WTC11 (cell line): ENCODE measurements at regions not wholly inside any gene's neighbourhood (a gene's known extent, or its start where the extent isn't known, plus 50 kb on each side); places are given as distances from the start of the nearest gene placed in this dataset.

ENCODE experiments used
- CREB1 ChIP-seq: sonication (generic); formaldehyde crosslinking; IDR thresholded peaks from 2 replicates; pipeline ENCODE4 v1.8.0; 2023; ENCODE audit warnings: mild to moderate bottlenecking, missing genetic modification reagents
- CTCF ChIP-seq: fragments of 200-600 bp; IDR thresholded peaks from 2 replicates; pipeline ENCODE4 v1.8.0; 2022; ENCODE audit warnings: antibody characterized with exemption
- E2F1 ChIP-seq: sonication (generic); formaldehyde crosslinking; IDR thresholded peaks from 2 replicates; pipeline ENCODE4 v1.8.0; 2022; ENCODE audit warnings: mild to moderate bottlenecking, missing genetic modification reagents
- ESRRA ChIP-seq: sonication (generic); formaldehyde crosslinking; IDR thresholded peaks from 2 replicates; pipeline ENCODE4 v1.8.1; 2022; ENCODE audit warnings: mild to moderate bottlenecking, missing genetic modification reagents, borderline replicate concordance
- FOXJ3 ChIP-seq: sonication (generic); formaldehyde crosslinking; IDR thresholded peaks from 2 replicates; pipeline ENCODE4 v1.9.0; 2021; ENCODE audit warnings: missing genetic modification reagents, mild to moderate bottlenecking, borderline replicate concordance
- JUN ChIP-seq: sonication (generic); formaldehyde crosslinking; IDR thresholded peaks from 2 replicates; pipeline ENCODE4 v1.8.0; 2023; ENCODE audit warnings: mild to moderate bottlenecking, missing genetic modification reagents
- NR2C2 ChIP-seq: sonication (generic); formaldehyde crosslinking; IDR thresholded peaks from 2 replicates; pipeline ENCODE4 v1.8.0; 2022; ENCODE audit warnings: mild to moderate bottlenecking, missing genetic modification reagents
- SMAD3 ChIP-seq: sonication (generic); formaldehyde crosslinking; IDR thresholded peaks from 2 replicates; pipeline ENCODE4 v1.8.0; 2022; ENCODE audit warnings: missing genetic modification reagents, mild to moderate bottlenecking, borderline replicate concordance
- TP53 ChIP-seq: sonication (generic); formaldehyde crosslinking; IDR thresholded peaks from 2 replicates; pipeline ENCODE4 v1.8.1; 2023; ENCODE audit warnings: mild to moderate bottlenecking, missing genetic modification reagents

- no peak for TF ChIP-seq CTCF
- TF ChIP-seq NR2C2 (CRISPR knock-in tag) = no peak
- no peak for TF ChIP-seq ESRRA
- no peak for TF ChIP-seq E2F1 (CRISPR knock-in tag)
- TF ChIP-seq SMAD3 (CRISPR knock-in tag) = no peak
- TF ChIP-seq CREB1 (CRISPR knock-in tag) = no peak
- no peak for TF ChIP-seq FOXJ3 (CRISPR knock-in tag)
- TF ChIP-seq JUN (CRISPR knock-in tag) = no peak
- no peak for TF ChIP-seq TP53 (CRISPR knock-in tag)
Measured at GRCh38 chr5:109929911-109930310, 240.2 kb downstream of the MAN2A1 start.
